ENCODE measurements at regions not wholly inside any gene's neighbourhood (a gene's known extent, or its start where the extent isn't known, plus 50 kb on each side); places are given as distances from the start of the nearest gene placed in this dataset.

GRCh38 chr22:34776817-34777216 lies 289.1 kb upstream of the ISX start:
- no peak for DNase-seq
- ChIA-PET CTCF (no interaction called here), POLR2A (no interaction called here)
- H3K4me3 Mint-ChIP-seq: no peak overlapping the region
- H3K27ac Mint-ChIP-seq: no peak overlapping the region
- peaks cover 2% of the 10 kb centered on the region for H3K27me3 Mint-ChIP-seq
- intact Hi-C loops (cut with micrococcal nuclease): no loop called here
- peaks cover 24% of the 10 kb centered on the region for H3K9me3 Mint-ChIP-seq
- no peaks in the 10 kb centered on the region for H3K36me3 Mint-ChIP-seq
- no peaks in the 10 kb centered on the region for H3K4me1 Mint-ChIP-seq (ENCODE audit: low read depth)

- H3K36me3 Mint-ChIP-seq: no peaks in the 10 kb centered on the region
- no peak overlapping the region for H3K27ac Mint-ChIP-seq
- DNase-seq: no peak
- no peaks in the 10 kb centered on the region for H3K4me1 Mint-ChIP-seq (ENCODE audit: low read depth)
- peaks cover 2% of the 10 kb centered on the region for H3K27me3 Mint-ChIP-seq
- no peak overlapping the region for H3K4me3 Mint-ChIP-seq
- peaks cover 22% of the 10 kb centered on the region for H3K9me3 Mint-ChIP-seq
- CTCF ChIA-PET: no interaction called here
- intact Hi-C loops (cut with micrococcal nuclease): no loop called here
- POLR2A ChIA-PET: no interaction called here
Observed at GRCh38 chr22:34781681-34782080, 284.3 kb upstream of the ISX start.

GRCh38 chr22:34783436-34783835 lies 282.5 kb upstream of the ISX start:
- Mint-ChIP-seq H3K4me1 (ENCODE audit: low read depth) (no peaks in the 10 kb centered on the region), H3K4me3 (no peak overlapping the region), H3K27me3 (peaks cover 2% of the 10 kb centered on the region), H3K9me3 (peaks cover 10% of the 10 kb centered on the region), H3K36me3 (no peaks in the 10 kb centered on the region), H3K27ac (no peak overlapping the region)
- intact Hi-C loops (cut with micrococcal nuclease): no loop called here
- ChIA-PET CTCF (no interaction called here), POLR2A (no interaction called here)
- no peak for DNase-seq

- POLR2A ChIA-PET: no interaction called here
- Mint-ChIP-seq H3K4me1 (ENCODE audit: low read depth) (no peaks in the 10 kb centered on the region), H3K9me3 (peaks cover 9% of the 10 kb centered on the region), H3K36me3 (no peaks in the 10 kb centered on the region), H3K27ac (no peak overlapping the region), H3K27me3 (peaks cover 2% of the 10 kb centered on the region), H3K4me3 (no peak overlapping the region)
- CTCF ChIA-PET: no interaction called here
- intact Hi-C loops (cut with micrococcal nuclease): no loop called here
- no peak for DNase-seq
Observed at GRCh38 chr22:34784056-34784455, 281.9 kb upstream of the ISX start.

- Mint-ChIP-seq H3K4me3 (no peak overlapping the region), H3K9me3 (peaks cover 2% of the 10 kb centered on the region), H3K27me3 (no peaks in the 10 kb centered on the region), H3K4me1 (ENCODE audit: low read depth) (no peaks in the 10 kb centered on the region), H3K27ac (no peak overlapping the region), H3K36me3 (no peaks in the 10 kb centered on the region)
- intact Hi-C loops (cut with micrococcal nuclease): no loop called here
- POLR2A ChIA-PET: no interaction called here
- CTCF ChIA-PET: no interaction called here
- DNase-seq: no peak
Observed at GRCh38 chr22:34797826-34798225, 268.1 kb upstream of the ISX start.

GRCh38 chr22:34798605-34799004 lies 267.4 kb upstream of the ISX start:
- intact Hi-C loops (cut with micrococcal nuclease): no loop called here
- no peaks in the 10 kb centered on the region for H3K4me1 Mint-ChIP-seq (ENCODE audit: low read depth)
- ChIA-PET POLR2A (no interaction called here), CTCF (no interaction called here)
- H3K4me3 Mint-ChIP-seq: no peak overlapping the region
- no peak for DNase-seq
- no peaks in the 10 kb centered on the region for H3K27me3 Mint-ChIP-seq
- H3K9me3 Mint-ChIP-seq: no peaks in the 10 kb centered on the region
- H3K27ac Mint-ChIP-seq: no peak overlapping the region
- no peaks in the 10 kb centered on the region for H3K36me3 Mint-ChIP-seq

GRCh38 chr22:34800260-34800980 lies 265.5 kb upstream of the ISX start:
- intact Hi-C loops (cut with micrococcal nuclease): no loop called here
- Mint-ChIP-seq H3K4me3 (no peak overlapping the region), H3K36me3 (no peaks in the 10 kb centered on the region), H3K4me1 (ENCODE audit: low read depth) (no peaks in the 10 kb centered on the region), H3K27ac (no peak overlapping the region), H3K27me3 (peaks cover 2% of the 10 kb centered on the region), H3K9me3 (no peaks in the 10 kb centered on the region)
- no peak for DNase-seq
- ChIA-PET CTCF (no interaction called here), POLR2A (no interaction called here)

- no peaks in the 10 kb centered on the region for H3K4me1 Mint-ChIP-seq (ENCODE audit: low read depth)
- no peak for DNase-seq
- intact Hi-C loops (cut with micrococcal nuclease): no loop called here
- H3K4me3 Mint-ChIP-seq: no peak overlapping the region
- ChIA-PET CTCF (no interaction called here), POLR2A (no interaction called here)
- no peaks in the 10 kb centered on the region for H3K36me3 Mint-ChIP-seq
- no peaks in the 10 kb centered on the region for H3K9me3 Mint-ChIP-seq
- H3K27ac Mint-ChIP-seq: no peak overlapping the region
- peaks cover 2% of the 10 kb centered on the region for H3K27me3 Mint-ChIP-seq
Observed at GRCh38 chr22:34801221-34801620, 264.7 kb upstream of the ISX start.

GRCh38 chr22:34804091-34804490 lies 261.9 kb upstream of the ISX start:
- Mint-ChIP-seq H3K4me3 (no peak overlapping the region), H3K27me3 (peaks cover 2% of the 10 kb centered on the region), H3K9me3 (no peaks in the 10 kb centered on the region), H3K4me1 (ENCODE audit: low read depth) (no peaks in the 10 kb centered on the region), H3K36me3 (no peaks in the 10 kb centered on the region), H3K27ac (no peak overlapping the region)
- CTCF ChIA-PET: no interaction called here
- POLR2A ChIA-PET: no interaction called here
- DNase-seq: no peak
- intact Hi-C loops (cut with micrococcal nuclease): no loop called here

- H3K36me3 Mint-ChIP-seq: no peaks in the 10 kb centered on the region
- H3K27ac Mint-ChIP-seq: no peak overlapping the region
- ChIA-PET CTCF (no interaction called here), POLR2A (no interaction called here)
- H3K27me3 Mint-ChIP-seq: peaks cover 2% of the 10 kb centered on the region
- no peaks in the 10 kb centered on the region for H3K4me1 Mint-ChIP-seq (ENCODE audit: low read depth)
- H3K4me3 Mint-ChIP-seq: no peak overlapping the region
- H3K9me3 Mint-ChIP-seq: no peaks in the 10 kb centered on the region
- DNase-seq: no peak
- intact Hi-C loops (cut with micrococcal nuclease): no loop called here
Observed at GRCh38 chr22:34804604-34805003, 261.4 kb upstream of the ISX start.

- intact Hi-C loops (cut with micrococcal nuclease): no loop called here
- Mint-ChIP-seq H3K4me3 (no peak overlapping the region), H3K4me1 (ENCODE audit: low read depth) (no peaks in the 10 kb centered on the region), H3K27ac (no peak overlapping the region), H3K27me3 (peaks cover 2% of the 10 kb centered on the region), H3K9me3 (no peaks in the 10 kb centered on the region), H3K36me3 (no peaks in the 10 kb centered on the region)
- ChIA-PET CTCF (no interaction called here), POLR2A (no interaction called here)
- DNase-seq: no peak
Observed at GRCh38 chr22:34805771-34806170, 260.2 kb upstream of the ISX start.

GRCh38 chr22:34808618-34809017 lies 257.3 kb upstream of the ISX start:
- POLR2A ChIA-PET: no interaction called here
- CTCF ChIA-PET: no interaction called here
- no peak overlapping the region for H3K27ac Mint-ChIP-seq

GRCh38 chr22:34812631-34813030 lies 253.3 kb upstream of the ISX start:
- no peaks in the 10 kb centered on the region for H3K4me1 Mint-ChIP-seq (ENCODE audit: low read depth)
- intact Hi-C loops (cut with micrococcal nuclease): no loop called here
- H3K4me3 Mint-ChIP-seq: no peak overlapping the region
- H3K27ac Mint-ChIP-seq: no peak overlapping the region
- H3K9me3 Mint-ChIP-seq: peaks cover 8% of the 10 kb centered on the region
- H3K27me3 Mint-ChIP-seq: no peaks in the 10 kb centered on the region
- ChIA-PET POLR2A (no interaction called here), CTCF (no interaction called here)
- DNase-seq: no peak
- H3K36me3 Mint-ChIP-seq: no peaks in the 10 kb centered on the region

More at GRCh38 chr22:34808618-34809017, 257.3 kb upstream of the ISX start:
- H3K4me1 Mint-ChIP-seq (ENCODE audit: low read depth): no peaks in the 10 kb centered on the region
- H3K9me3 Mint-ChIP-seq: no peaks in the 10 kb centered on the region
- no peak overlapping the region for H3K4me3 Mint-ChIP-seq
- H3K36me3 Mint-ChIP-seq: no peaks in the 10 kb centered on the region
- H3K27me3 Mint-ChIP-seq: peaks cover 2% of the 10 kb centered on the region
- intact Hi-C loops (cut with micrococcal nuclease): no loop called here
- DNase-seq: no peak
